Panc1 (cell line): ENCODE measurements at regions not wholly inside any gene's neighbourhood (a gene's known extent, or its start where the extent isn't known, plus 50 kb on each side); places are given as distances from the start of the nearest gene placed in this dataset.

Experiments used
- CTCF ChIP-seq: fragments of 450-650 bp; IDR thresholded peaks from 2 replicates; pipeline ENCODE4 v1.5.1; 2017; ENCODE audit warnings: mild to moderate bottlenecking
- POLR2AphosphoS5 ChIP-seq: IDR thresholded peaks from 2 replicates; pipeline ENCODE4 v1.6.1; 2012; ENCODE audit warnings: mild to moderate bottlenecking, low read depth, low read length, moderate library complexity
- SIN3A ChIP-seq: IDR thresholded peaks from 2 replicates; pipeline ENCODE4 v1.6.1; 2012; ENCODE audit warnings: low read depth, mild to moderate bottlenecking, low read length, moderate library complexity, borderline replicate concordance; ENCODE audit not compliant: insufficient read depth

GRCh38 chr4:3873408-3874027 is 107.3 kb downstream of the ADRA2C start:
- TF ChIP-seq SIN3A: no peak
- no peak for TF ChIP-seq CTCF
- TF ChIP-seq POLR2AphosphoS5: no peak
